ENCODE measurements at regions not wholly inside any gene's neighbourhood (a gene's known extent, or its start where the extent isn't known, plus 50 kb on each side); places are given as distances from the start of the nearest gene placed in this dataset.

DNA sequence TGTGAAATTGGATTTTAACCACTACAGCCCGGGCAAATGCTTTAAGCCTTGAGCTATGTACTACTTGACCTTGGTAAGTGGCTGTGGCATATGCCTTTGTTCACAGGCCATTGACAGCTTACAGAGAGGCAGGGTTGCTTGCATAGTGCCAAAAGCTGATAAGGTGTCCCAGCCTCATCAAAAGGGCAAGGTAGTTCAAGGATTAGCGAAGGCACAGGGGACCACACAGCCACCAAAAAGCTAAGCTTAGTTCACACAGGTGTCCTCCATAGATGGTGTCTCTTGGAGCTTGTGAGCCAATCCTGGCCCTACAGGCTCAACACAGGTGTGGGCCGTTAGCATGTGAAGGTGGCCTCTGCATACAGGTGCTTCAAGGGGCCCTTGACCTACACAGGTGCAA lies 86.8 kb downstream of the ZNF622 start:
- Histone ChIP-seq H3K79me2 (ENCODE audit: control insufficient read depth, insufficient read depth, low read length, poor library complexity) (no peaks in the 10 kb centered on the region), H2BK120ac (ENCODE audit: insufficient read depth, low read length, poor library complexity) (no peak overlapping the region), H3K18ac (ENCODE audit: low read length) (no peak overlapping the region), H3K4me2 (ENCODE audit: low read length) (no peak overlapping the region), H2BK12ac (ENCODE audit: low read length) (no peak overlapping the region), H3K36me3 (ENCODE audit: control insufficient read depth in 1 of 2, insufficient read depth in 2 of 2, low read length in 2 of 2) (no peaks in the 10 kb centered on the region), H3K23ac (ENCODE audit: low read length) (no peak overlapping the region), H3K27me3 (ENCODE audit: insufficient read depth, low read length) (no peaks in the 10 kb centered on the region), H3K4me1 (ENCODE audit: control insufficient read depth in 1 of 2, insufficient read depth in 2 of 2, low read length in 2 of 2) (no peaks in the 10 kb centered on the region), H4K12ac (ENCODE audit: low read depth, low read length) (no peak overlapping the region), H2AK5ac (ENCODE audit: low read length) (no peak overlapping the region), H3K4ac (ENCODE audit: low read depth, low read length) (no peak overlapping the region), H3K14ac (ENCODE audit: low read length) (no peak overlapping the region), H3K27ac (ENCODE audit: low read depth, low read length) (no peak overlapping the region), H2BK5ac (ENCODE audit: low read depth, low read length, poor library complexity) (no peak overlapping the region), H2AFZ (ENCODE audit: insufficient read depth, low read length, poor library complexity) (no peak overlapping the region), H3K79me1 (ENCODE audit: low read length) (no peaks in the 10 kb centered on the region), H3K4me3 (ENCODE audit: low read depth, low read length) (no peak overlapping the region), H3K9me3 (ENCODE audit: insufficient read depth, low read depth, low read length) (no peaks in the 10 kb centered on the region), H4K8ac (ENCODE audit: low read depth, low read length) (no peak overlapping the region), H4K91ac (ENCODE audit: low read depth, low read length) (no peak overlapping the region), H3K9ac (ENCODE audit: low read length) (no peak overlapping the region)
- no peak for DNase-seq
- no CpG with 5 or more reads among the region's 3 CpGs for WGBS (ENCODE audit: extremely low coverage, insufficient coverage, insufficient read length)

- Histone ChIP-seq H3K9ac (ENCODE audit: low read length) (no peak overlapping the region), H3K27ac (ENCODE audit: low read depth, low read length) (no peak overlapping the region), H3K23ac (ENCODE audit: low read length) (no peak overlapping the region), H2BK120ac (ENCODE audit: insufficient read depth, low read length, poor library complexity) (no peak overlapping the region), H4K8ac (ENCODE audit: low read depth, low read length) (no peak overlapping the region), H3K79me1 (ENCODE audit: low read length) (no peaks in the 10 kb centered on the region), H3K18ac (ENCODE audit: low read length) (no peak overlapping the region), H4K91ac (ENCODE audit: low read depth, low read length) (no peak overlapping the region), H3K79me2 (ENCODE audit: control insufficient read depth, insufficient read depth, low read length, poor library complexity) (no peaks in the 10 kb centered on the region), H3K36me3 (ENCODE audit: control insufficient read depth in 1 of 2, insufficient read depth in 2 of 2, low read length in 2 of 2) (no peaks in the 10 kb centered on the region), H2BK5ac (ENCODE audit: low read depth, low read length, poor library complexity) (no peak overlapping the region), H3K4ac (ENCODE audit: low read depth, low read length) (no peak overlapping the region), H3K27me3 (ENCODE audit: insufficient read depth, low read length) (no peaks in the 10 kb centered on the region), H2AK5ac (ENCODE audit: low read length) (no peak overlapping the region), H3K9me3 (ENCODE audit: insufficient read depth, low read depth, low read length) (no peaks in the 10 kb centered on the region), H3K14ac (ENCODE audit: low read length) (no peak overlapping the region), H2BK12ac (ENCODE audit: low read length) (no peak overlapping the region), H3K4me2 (ENCODE audit: low read length) (no peak overlapping the region), H2AFZ (ENCODE audit: insufficient read depth, low read length, poor library complexity) (no peak overlapping the region), H4K12ac (ENCODE audit: low read depth, low read length) (no peak overlapping the region), H3K4me3 (ENCODE audit: low read depth, low read length) (no peak overlapping the region), H3K4me1 (ENCODE audit: control insufficient read depth in 1 of 2, insufficient read depth in 2 of 2, low read length in 2 of 2) (no peaks in the 10 kb centered on the region)
- whole genome bisulfite sequencing (ENCODE audit: extremely low coverage, insufficient coverage, insufficient read length), result 100% methylated on average over 1 of the region's 4 CpGs
- DNase-seq, result no peak
Measured at GRCh38 chr5:16372493-16372892, 93.1 kb downstream of the ZNF622 start.

DNA sequence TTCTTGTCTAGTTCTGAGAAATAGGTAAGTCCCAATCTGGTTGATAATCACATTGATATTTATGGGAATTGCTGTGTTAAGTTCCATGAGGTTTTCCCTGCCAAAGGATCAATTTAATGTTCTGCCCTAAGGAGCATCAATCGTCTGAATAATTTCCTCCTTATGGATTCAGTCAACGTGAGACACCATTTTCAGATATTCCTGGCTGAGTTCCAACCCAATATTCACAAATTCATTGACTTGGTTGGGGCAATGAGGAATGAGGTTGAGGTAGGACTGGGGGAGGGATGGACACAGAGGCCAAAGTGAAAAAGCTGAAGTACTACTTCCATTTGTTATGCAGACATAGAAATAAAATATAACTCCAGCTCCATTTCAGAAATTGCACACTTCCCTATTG lies 99.1 kb downstream of the ZNF622 start:
- Histone ChIP-seq H3K4ac (ENCODE audit: low read depth, low read length) (no peak overlapping the region), H3K27me3 (ENCODE audit: insufficient read depth, low read length) (no peaks in the 10 kb centered on the region), H3K23ac (ENCODE audit: low read length) (no peak overlapping the region), H3K27ac (ENCODE audit: low read depth, low read length) (no peak overlapping the region), H3K9me3 (ENCODE audit: insufficient read depth, low read depth, low read length) (no peaks in the 10 kb centered on the region), H4K12ac (ENCODE audit: low read depth, low read length) (no peak overlapping the region), H2BK120ac (ENCODE audit: insufficient read depth, low read length, poor library complexity) (no peak overlapping the region), H2AK5ac (ENCODE audit: low read length) (no peak overlapping the region), H2AFZ (ENCODE audit: insufficient read depth, low read length, poor library complexity) (no peak overlapping the region), H3K14ac (ENCODE audit: low read length) (no peak overlapping the region), H3K18ac (ENCODE audit: low read length) (no peak overlapping the region), H2BK5ac (ENCODE audit: low read depth, low read length, poor library complexity) (no peak overlapping the region), H3K79me1 (ENCODE audit: low read length) (no peaks in the 10 kb centered on the region), H4K8ac (ENCODE audit: low read depth, low read length) (no peak overlapping the region), H3K36me3 (ENCODE audit: control insufficient read depth in 1 of 2, insufficient read depth in 2 of 2, low read length in 2 of 2) (no peaks in the 10 kb centered on the region), H3K4me3 (ENCODE audit: low read depth, low read length) (no peak overlapping the region), H3K4me1 (ENCODE audit: control insufficient read depth in 1 of 2, insufficient read depth in 2 of 2, low read length in 2 of 2) (no peaks in the 10 kb centered on the region), H3K9ac (ENCODE audit: low read length) (no peak overlapping the region), H3K79me2 (ENCODE audit: control insufficient read depth, insufficient read depth, low read length, poor library complexity) (no peaks in the 10 kb centered on the region), H3K4me2 (ENCODE audit: low read length) (no peak overlapping the region), H2BK12ac (ENCODE audit: low read length) (no peak overlapping the region), H4K91ac (ENCODE audit: low read depth, low read length) (no peak overlapping the region)
- WGBS (ENCODE audit: extremely low coverage, insufficient coverage, insufficient read length), result no CpG with 5 or more reads among the region's 2 CpGs
- no peak for DNase-seq

DNA sequence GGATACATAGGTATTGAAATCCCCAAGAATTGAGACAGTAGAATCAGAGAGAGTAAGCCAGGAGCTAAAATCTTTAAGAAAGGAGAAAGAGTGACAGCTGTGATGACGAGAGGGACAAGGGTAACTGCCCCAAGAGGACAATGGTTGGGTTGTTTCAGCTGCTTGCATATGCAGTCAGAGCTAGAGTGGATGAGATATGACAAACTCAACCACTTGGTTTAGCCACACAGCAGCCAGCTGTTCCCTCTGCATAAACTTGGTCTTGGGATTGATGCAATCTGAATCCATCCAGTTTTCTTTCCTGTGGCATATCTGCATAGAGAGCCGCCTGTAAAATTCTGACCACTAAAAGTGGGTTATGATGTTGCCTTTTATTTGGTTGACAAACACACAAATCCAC lies 100.7 kb downstream of the ZNF622 start:
- Histone ChIP-seq H3K79me2 (ENCODE audit: control insufficient read depth, insufficient read depth, low read length, poor library complexity) (no peaks in the 10 kb centered on the region), H2BK12ac (ENCODE audit: low read length) (no peak overlapping the region), H4K12ac (ENCODE audit: low read depth, low read length) (no peak overlapping the region), H3K9ac (ENCODE audit: low read length) (no peak overlapping the region), H4K91ac (ENCODE audit: low read depth, low read length) (no peak overlapping the region), H3K18ac (ENCODE audit: low read length) (no peak overlapping the region), H3K27ac (ENCODE audit: low read depth, low read length) (no peak overlapping the region), H2BK5ac (ENCODE audit: low read depth, low read length, poor library complexity) (no peak overlapping the region), H3K23ac (ENCODE audit: low read length) (no peak overlapping the region), H3K79me1 (ENCODE audit: low read length) (no peaks in the 10 kb centered on the region), H2AK5ac (ENCODE audit: low read length) (no peak overlapping the region), H3K36me3 (ENCODE audit: control insufficient read depth in 1 of 2, insufficient read depth in 2 of 2, low read length in 2 of 2) (no peaks in the 10 kb centered on the region), H3K9me3 (ENCODE audit: insufficient read depth, low read depth, low read length) (no peaks in the 10 kb centered on the region), H3K4ac (ENCODE audit: low read depth, low read length) (no peak overlapping the region), H3K14ac (ENCODE audit: low read length) (no peak overlapping the region), H2BK120ac (ENCODE audit: insufficient read depth, low read length, poor library complexity) (no peak overlapping the region), H3K4me2 (ENCODE audit: low read length) (no peak overlapping the region), H2AFZ (ENCODE audit: insufficient read depth, low read length, poor library complexity) (no peak overlapping the region), H3K4me3 (ENCODE audit: low read depth, low read length) (no peak overlapping the region), H3K4me1 (ENCODE audit: control insufficient read depth in 1 of 2, insufficient read depth in 2 of 2, low read length in 2 of 2) (no peaks in the 10 kb centered on the region), H4K8ac (ENCODE audit: low read depth, low read length) (no peak overlapping the region), H3K27me3 (ENCODE audit: insufficient read depth, low read length) (no peaks in the 10 kb centered on the region)
- no peak for DNase-seq
- no CpG with 5 or more reads among the region's 2 CpGs for WGBS (ENCODE audit: extremely low coverage, insufficient coverage, insufficient read length)
